ENCODE measurements at regions not wholly inside any gene's neighbourhood (a gene's known extent, or its start where the extent isn't known, plus 50 kb on each side); places are given as distances from the start of the nearest gene placed in this dataset.
"Not testable (repeated sequence)": the region's sequence is repeated elsewhere in the genome, so short reads cannot be mapped to it uniquely, and the experiment has no call there.

DNA sequence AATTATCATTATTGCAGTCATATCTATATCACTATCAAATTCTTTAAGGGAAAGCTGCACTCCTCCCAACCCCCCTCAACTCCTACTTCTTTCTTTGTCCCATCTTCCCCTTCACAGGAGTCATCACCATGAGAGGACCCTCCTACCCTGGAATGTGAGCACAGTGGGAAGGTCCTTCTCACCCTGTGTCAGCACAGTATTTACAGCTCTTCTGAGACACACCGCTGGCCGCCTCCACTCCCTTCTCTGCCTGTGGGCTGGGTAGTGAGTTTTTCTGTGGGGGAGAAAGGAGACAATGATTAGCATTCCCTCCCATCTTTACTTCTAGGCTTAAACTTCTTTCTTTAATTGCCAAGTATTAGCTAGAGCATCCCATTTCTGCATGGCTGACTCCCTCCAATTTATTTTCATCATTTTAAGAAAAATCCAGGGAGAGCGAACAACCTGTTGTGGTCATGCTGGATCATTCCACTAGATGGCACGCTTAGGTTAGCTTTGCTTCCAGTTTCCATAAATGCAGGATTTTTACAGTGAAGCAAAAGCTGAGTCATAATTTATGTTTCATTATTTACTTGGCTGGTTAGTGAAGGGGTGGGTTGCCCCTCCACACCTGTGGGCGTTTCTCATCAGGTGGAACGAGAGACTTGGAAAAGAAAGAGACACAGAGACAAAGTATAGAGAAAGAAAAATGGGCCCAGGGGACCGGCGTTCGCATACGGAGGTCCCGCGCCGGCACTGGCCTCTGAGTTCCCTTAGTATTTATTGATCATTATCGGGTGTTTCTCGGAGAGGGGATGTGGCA is 188.5 kb downstream of the ALX1 start (continued):
- TF ChIP-seq, protein P1, sequence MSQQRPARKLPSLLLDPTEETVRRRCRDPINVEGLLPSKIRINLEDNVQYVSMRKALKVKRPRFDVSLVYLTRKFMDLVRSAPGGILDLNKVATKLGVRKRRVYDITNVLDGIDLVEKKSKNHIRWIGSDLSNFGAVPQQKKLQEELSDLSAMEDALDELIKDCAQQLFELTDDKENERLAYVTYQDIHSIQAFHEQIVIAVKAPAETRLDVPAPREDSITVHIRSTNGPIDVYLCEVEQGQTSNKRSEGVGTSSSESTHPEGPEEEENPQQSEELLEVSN (IDR thresholded peaks at IDR 0.05; ENCODE audit: borderline replicate concordance, low read depth), result no peak
- TF ChIP-seq SREBF2 (IDR thresholded peaks at IDR 0.05), result no peak
- no peak for TF ChIP-seq ZFP36 (IDR thresholded peaks at IDR 0.05; ENCODE audit: borderline replicate concordance, partially characterized antibody)
- TF ChIP-seq RARB (CRISPR knock-in tag; IDR thresholded peaks at IDR 0.05), result no peak
- no peak for TF ChIP-seq HOXA7 (CRISPR knock-in tag; IDR thresholded peaks at IDR 0.05)
- TF ChIP-seq RCOR1 (IDR thresholded peaks at IDR 0.05; ENCODE audit: low read depth, low read length), result no peak

DNA sequence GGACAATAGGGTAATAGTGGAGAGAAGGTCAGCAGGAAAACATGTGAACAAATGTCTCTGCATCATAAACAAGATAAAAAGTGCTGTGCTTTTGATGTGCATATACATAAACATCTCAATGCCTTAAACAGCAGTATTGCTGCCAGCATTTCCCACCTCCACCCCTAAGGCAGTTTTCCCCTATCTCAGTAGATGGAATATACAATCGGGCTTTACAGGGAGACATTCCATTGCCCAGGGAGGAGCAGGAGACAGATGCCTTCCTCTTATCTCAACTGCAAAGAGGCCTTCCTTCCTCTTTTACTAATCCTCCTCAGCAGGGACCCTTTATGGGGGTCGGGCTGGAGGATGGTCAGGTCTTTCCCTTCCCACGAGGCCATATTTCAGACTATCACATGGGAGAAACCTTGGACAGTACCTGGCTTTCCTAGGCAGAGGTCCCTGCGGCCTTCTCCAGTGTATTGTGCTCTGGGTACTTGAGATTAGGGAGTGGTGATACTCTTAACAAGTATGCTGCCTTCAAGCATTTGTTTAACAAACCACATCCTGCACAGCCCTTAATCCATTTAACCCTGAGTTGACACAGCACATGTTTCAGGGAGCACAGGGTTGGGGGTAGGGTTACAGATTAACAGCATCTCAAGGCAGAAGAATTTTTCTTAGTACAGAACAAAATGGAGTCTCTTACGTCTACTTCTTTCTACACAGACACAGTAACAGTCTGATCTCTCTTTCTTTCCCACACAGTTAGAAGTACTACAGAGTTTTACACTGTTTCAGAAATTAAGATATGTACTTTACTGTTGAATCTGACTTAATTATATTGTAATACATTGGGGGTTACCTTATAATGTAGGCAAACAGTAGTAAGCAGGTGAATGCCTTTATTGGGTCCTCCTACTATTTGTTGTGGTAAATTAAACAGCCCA is 189.4 kb downstream of the ALX1 start:
- Histone ChIP-seq H3K27ac (peak overlapping the region; percentile 53 to 73), H3K4me2 (peak overlapping the region; percentile 63)
- ATAC-seq, FAIRE-seq, POLR2A ChIA-PET, H3K9me3 ChIP-seq, H3K4me1 ChIP-seq, H3K4me3 ChIP-seq: not testable (repeated sequence)
- DNase-seq (ENCODE audit: low read depth in 1 of 2, low spot score in 1 of 2), result peak in 1 of 2 experiments; percentile 27
- CTCF ChIA-PET, result interaction anchor here (0.9 to 2.5 kb wide), 29 partner anchors 7 to 482 kb away, joined by 3 to 29 read pairs (median 4); partner anchors contain the start of gene NTS
- TF ChIP-seq ZNF302 (CRISPR knock-in tag; IDR thresholded peaks at IDR 0.05), result peak; percentile 95
- peak; percentile 94 for TF ChIP-seq EHF (CRISPR knock-in tag; IDR thresholded peaks at IDR 0.05)
- peak; percentile 83; the same call in 1 of the 2 replicates for TF ChIP-seq FOXS1 (CRISPR knock-in tag; IDR thresholded peaks at IDR 0.05)
- 0 out of 2 replicates have a peak, but pooled peaks have one; percentile 30 for TF ChIP-seq FOSB (CRISPR knock-in tag; IDR thresholded peaks at IDR 0.05)
- peak; percentile 87; the same call in 1 of the 2 replicates for TF ChIP-seq HOXB13 (CRISPR knock-in tag; IDR thresholded peaks at IDR 0.05; ENCODE audit: low read depth)
- 39% methylated on average over 5 of the region's 5 CpGs for WGBS (ENCODE audit: missing lambda C conversion rate)

DNA sequence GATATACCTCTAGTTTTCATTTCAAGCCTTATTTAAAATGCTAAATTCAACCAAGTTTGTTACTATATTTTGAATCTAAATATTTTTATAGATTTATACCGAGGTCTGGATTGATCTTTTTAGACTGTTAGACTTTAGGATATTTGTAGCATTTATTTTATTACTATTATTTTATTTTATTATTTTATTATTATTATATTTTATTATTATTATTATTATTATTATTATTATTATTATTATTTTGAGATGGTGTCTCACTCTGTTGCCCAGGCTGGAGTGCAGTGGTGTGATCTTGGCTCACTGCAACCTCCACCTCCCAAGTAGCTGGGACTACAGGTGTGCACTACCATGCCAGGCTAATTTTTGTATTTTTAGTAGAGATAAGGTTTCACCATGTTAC is 195.3 kb downstream of the ALX1 start:
- H3K9me3 ChIP-seq; H3K4me3 ChIP-seq; H3K27ac ChIP-seq; POLR2A ChIA-PET; DNase-seq (ENCODE audit: low read depth in 1 of 2, low spot score in 1 of 2); ATAC-seq; H3K4me2 ChIP-seq; FAIRE-seq; H3K4me1 ChIP-seq: not testable (repeated sequence)
- 14% methylated on average over 1 of the region's 1 CpG for WGBS (ENCODE audit: missing lambda C conversion rate)
- CTCF ChIA-PET, result interaction anchor here (1.0 to 2.0 kb wide), 3 partner anchors 10 to 443 kb away, joined by 3 to 16 read pairs (median 3); no protein-coding TSS in a partner anchor

DNA sequence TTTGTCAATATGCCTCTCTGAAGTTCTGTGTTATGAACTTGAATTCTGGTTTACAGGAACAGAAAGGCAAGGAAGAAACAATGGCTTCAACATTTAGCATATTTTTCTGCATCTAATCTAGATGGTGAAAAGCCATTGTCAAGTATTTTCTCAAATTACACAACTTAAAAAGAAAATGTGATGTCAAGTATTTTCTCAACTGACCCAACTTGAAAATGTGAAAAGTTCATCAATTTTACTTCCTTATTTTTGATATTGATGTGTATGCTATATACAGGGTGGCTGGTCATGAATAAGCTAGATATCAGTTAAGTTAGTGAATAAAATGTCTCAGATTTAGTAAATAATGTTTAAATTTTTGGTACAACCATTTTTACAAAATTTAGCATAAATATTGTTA is 196.7 kb downstream of the ALX1 start:
- H3K9me3 ChIP-seq, result no peaks in the 10 kb centered on the region
- POLR2A ChIA-PET, result no interaction called here
- ATAC-seq (no peak), DNase-seq (ENCODE audit: low read depth in 1 of 2, low spot score in 1 of 2) (no peak), FAIRE-seq (no peak)
- no peak overlapping the region for H3K27ac ChIP-seq
- H3K4me1 ChIP-seq, result no peaks in the 10 kb centered on the region
- CTCF ChIA-PET, result interaction anchor here (0.7 to 2.0 kb wide), 4 partner anchors 8 to 429 kb away, joined by 3 to 16 read pairs (median 4); no protein-coding TSS in a partner anchor
- no peak for TF ChIP-seq TP53 (CRISPR knock-in tag; IDR thresholded peaks at IDR 0.05)
- H3K4me2 ChIP-seq, result no peak overlapping the region
- no peak overlapping the region for H3K4me3 ChIP-seq

DNA sequence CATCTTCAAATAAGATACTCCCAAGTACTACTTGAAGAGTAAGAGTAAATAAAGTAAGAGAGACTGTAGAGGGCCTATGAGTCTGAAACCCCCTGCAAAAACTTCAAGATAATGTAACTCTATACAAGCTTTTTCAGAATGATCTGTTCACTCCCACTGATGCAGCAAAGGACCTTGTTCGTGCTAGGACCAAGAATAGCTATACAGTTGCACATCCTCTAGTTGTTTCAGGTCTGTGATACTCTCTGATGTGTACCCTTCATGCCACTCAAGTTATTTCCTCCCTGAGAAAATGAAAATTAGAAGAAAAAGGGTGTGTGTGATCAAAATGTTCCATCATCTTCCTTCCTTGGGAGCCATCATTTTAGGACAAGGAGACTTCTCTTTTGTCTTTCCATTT is 204.4 kb downstream of the ALX1 start:
- no peak overlapping the region for H3K4me2 ChIP-seq
- 22% methylated on average over 1 of the region's 1 CpG for WGBS (ENCODE audit: missing lambda C conversion rate)
- ChIA-PET POLR2A (no interaction called here), CTCF (interaction anchor here (1.7 kb wide), 1 partner anchor 16 kb away, joined by 5 read pairs; no protein-coding TSS in a partner anchor)
- DNase-seq (ENCODE audit: low read depth in 1 of 2, low spot score in 1 of 2), result no peak
- no peak for ATAC-seq
- H3K4me3 ChIP-seq, result no peak overlapping the region
- H3K27ac ChIP-seq, result no peak overlapping the region
- H3K4me1 ChIP-seq, result no peaks in the 10 kb centered on the region
- no peaks in the 10 kb centered on the region for H3K9me3 ChIP-seq
- FAIRE-seq, result no peak
- TF ChIP-seq ZFP36 (IDR thresholded peaks at IDR 0.05; ENCODE audit: borderline replicate concordance, partially characterized antibody) (no peak), CEBPB (IDR thresholded peaks at IDR 0.05) (no peak), BHLHE40 (IDR thresholded peaks at IDR 0.05; ENCODE audit: low read depth, low read length) (no peak), CHD2 (IDR thresholded peaks at IDR 0.05; ENCODE audit: low read length, partially characterized antibody) (no peak), JUN (IDR thresholded peaks at IDR 0.05) (no peak), ESRRA (IDR thresholded peaks at IDR 0.05; ENCODE audit: borderline replicate concordance, low read length) (no peak), KDM1A (IDR thresholded peaks at IDR 0.05; ENCODE audit: low read depth) (no peak), RAD21 (conservative IDR thresholded peaks at IDR 0.05 in 1 of 2, IDR thresholded peaks at IDR 0.05 in 1 of 2) (no peak), HDAC2 (IDR thresholded peaks at IDR 0.05) (no peak)
- TF ChIP-seq, protein P2, sequence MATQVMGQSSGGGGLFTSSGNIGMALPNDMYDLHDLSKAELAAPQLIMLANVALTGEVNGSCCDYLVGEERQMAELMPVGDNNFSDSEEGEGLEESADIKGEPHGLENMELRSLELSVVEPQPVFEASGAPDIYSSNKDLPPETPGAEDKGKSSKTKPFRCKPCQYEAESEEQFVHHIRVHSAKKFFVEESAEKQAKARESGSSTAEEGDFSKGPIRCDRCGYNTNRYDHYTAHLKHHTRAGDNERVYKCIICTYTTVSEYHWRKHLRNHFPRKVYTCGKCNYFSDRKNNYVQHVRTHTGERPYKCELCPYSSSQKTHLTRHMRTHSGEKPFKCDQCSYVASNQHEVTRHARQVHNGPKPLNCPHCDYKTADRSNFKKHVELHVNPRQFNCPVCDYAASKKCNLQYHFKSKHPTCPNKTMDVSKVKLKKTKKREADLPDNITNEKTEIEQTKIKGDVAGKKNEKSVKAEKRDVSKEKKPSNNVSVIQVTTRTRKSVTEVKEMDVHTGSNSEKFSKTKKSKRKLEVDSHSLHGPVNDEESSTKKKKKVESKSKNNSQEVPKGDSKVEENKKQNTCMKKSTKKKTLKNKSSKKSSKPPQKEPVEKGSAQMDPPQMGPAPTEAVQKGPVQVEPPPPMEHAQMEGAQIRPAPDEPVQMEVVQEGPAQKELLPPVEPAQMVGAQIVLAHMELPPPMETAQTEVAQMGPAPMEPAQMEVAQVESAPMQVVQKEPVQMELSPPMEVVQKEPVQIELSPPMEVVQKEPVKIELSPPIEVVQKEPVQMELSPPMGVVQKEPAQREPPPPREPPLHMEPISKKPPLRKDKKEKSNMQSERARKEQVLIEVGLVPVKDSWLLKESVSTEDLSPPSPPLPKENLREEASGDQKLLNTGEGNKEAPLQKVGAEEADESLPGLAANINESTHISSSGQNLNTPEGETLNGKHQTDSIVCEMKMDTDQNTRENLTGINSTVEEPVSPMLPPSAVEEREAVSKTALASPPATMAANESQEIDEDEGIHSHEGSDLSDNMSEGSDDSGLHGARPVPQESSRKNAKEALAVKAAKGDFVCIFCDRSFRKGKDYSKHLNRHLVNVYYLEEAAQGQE (IDR thresholded peaks at IDR 0.05), result no peak
- TF ChIP-seq, protein P3, sequence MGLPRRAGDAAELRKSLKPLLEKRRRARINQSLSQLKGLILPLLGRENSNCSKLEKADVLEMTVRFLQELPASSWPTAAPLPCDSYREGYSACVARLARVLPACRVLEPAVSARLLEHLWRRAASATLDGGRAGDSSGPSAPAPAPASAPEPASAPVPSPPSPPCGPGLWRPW (IDR thresholded peaks at IDR 0.05), result no peak
